Esophagus muscularis mucosa (tissue), 4 donors: ENCODE measurements at regions not wholly inside any gene's neighbourhood (a gene's known extent, or its start where the extent isn't known, plus 50 kb on each side); places are given as distances from the start of the nearest gene placed in this dataset.

ENCODE experiments used
- DNase-seq: peaks from one replicate; pipeline ENCODE4 v3.0.0-alpha.2; 2017; ENCODE audit errors: extremely low spot score
- H3K27ac ChIP-seq, 4 donors: fragments of 200-600 bp; sonication (generic); replicated peaks in 1 of 4; 1 replicate in 3 of 4; 2 replicates in 1 of 4; pipeline ENCODE4 v1.5.1; 2016 to 2019; ENCODE audit warnings: mild to moderate bottlenecking in 1 of 4
- H3K27me3 ChIP-seq, 4 donors: fragments of 200-600 bp; sonication (generic); one replicate each; pipeline versions ENCODE4 v1.5.1 to v1.6.0; 2016 to 2019
- H3K36me3 ChIP-seq, 4 donors: fragments of 200-600 bp; sonication (generic); one replicate each; pipeline ENCODE4 v1.5.1; 2016 to 2019
- H3K4me1 ChIP-seq, 4 donors: fragments of 200-600 bp; sonication (generic); one replicate each; pipeline ENCODE4 v1.5.1; 2016 to 2019
- H3K4me3 ChIP-seq, 4 donors: fragments of 200-600 bp; sonication (generic); 1 replicate in 2 of 4; 2 replicates in 2 of 4; pipeline ENCODE4 v1.5.1; 2016 to 2019; ENCODE audit warnings: mild to moderate bottlenecking in 4 of 4, moderate library complexity in 1 of 4
- H3K9me3 ChIP-seq, 4 donors: fragments of 200-600 bp; sonication (generic); 1 replicate in 3 of 4; 2 replicates in 1 of 4; pipeline ENCODE4 v1.5.1; 2016 to 2019
- EP300 ChIP-seq: sonication (generic); formaldehyde crosslinking; IDR thresholded peaks from one replicate; pipeline ENCODE4 v1.6.1; 2017; ENCODE audit warnings: antibody characterized with exemption
- POLR2A ChIP-seq: fragments of 450-650 bp; IDR thresholded peaks from one replicate; pipeline ENCODE4 v1.6.1; 2017; ENCODE audit warnings: antibody characterized with exemption, moderate library complexity, mild to moderate bottlenecking, low read depth
- POLR2AphosphoS5 ChIP-seq, 2 donors: sonication (generic); formaldehyde crosslinking; IDR thresholded peaks; one replicate each; pipeline ENCODE4 v1.6.1; 2017; ENCODE audit warnings: antibody characterized with exemption in 2 of 2
- WGBS: methylation state at CpG from one replicate; pipeline ENCODE4 v1.1.5; 2018; 5-methylcytosine and 5-hydroxymethylcytosine counted together
- intact Hi-C: fragments of 100-400 bp; cut with DNase I; formaldehyde crosslinking; loops from one replicate; pipeline ENCODE4 v1.15.1; 2023
- TF ChIP-seq, protein P1 (sequence below), 3 experiments: fragments of 200-600 bp in 2 of 3; fragments of 450-650 bp in 1 of 3; sonication (generic) in 2 of 3; IDR thresholded peaks; one replicate each; pipeline ENCODE4 v1.5.1; 2017 to 2019; ENCODE audit warnings: antibody characterized with exemption in 3 of 3, mild to moderate bottlenecking in 2 of 3, moderate library complexity in 1 of 3

- TF ChIP-seq, protein P1, sequence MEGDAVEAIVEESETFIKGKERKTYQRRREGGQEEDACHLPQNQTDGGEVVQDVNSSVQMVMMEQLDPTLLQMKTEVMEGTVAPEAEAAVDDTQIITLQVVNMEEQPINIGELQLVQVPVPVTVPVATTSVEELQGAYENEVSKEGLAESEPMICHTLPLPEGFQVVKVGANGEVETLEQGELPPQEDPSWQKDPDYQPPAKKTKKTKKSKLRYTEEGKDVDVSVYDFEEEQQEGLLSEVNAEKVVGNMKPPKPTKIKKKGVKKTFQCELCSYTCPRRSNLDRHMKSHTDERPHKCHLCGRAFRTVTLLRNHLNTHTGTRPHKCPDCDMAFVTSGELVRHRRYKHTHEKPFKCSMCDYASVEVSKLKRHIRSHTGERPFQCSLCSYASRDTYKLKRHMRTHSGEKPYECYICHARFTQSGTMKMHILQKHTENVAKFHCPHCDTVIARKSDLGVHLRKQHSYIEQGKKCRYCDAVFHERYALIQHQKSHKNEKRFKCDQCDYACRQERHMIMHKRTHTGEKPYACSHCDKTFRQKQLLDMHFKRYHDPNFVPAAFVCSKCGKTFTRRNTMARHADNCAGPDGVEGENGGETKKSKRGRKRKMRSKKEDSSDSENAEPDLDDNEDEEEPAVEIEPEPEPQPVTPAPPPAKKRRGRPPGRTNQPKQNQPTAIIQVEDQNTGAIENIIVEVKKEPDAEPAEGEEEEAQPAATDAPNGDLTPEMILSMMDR (IDR thresholded peaks at IDR 0.05): no peak
- TF ChIP-seq EP300: no peak
- TF ChIP-seq POLR2AphosphoS5 (IDR thresholded peaks at IDR 0.05): no peak
- TF ChIP-seq POLR2A: no peak
- DNase-seq: no peak
- Histone ChIP-seq H3K4me1 (no peaks in the 10 kb centered on the region), H3K36me3 (no peaks in the 10 kb centered on the region), H3K27ac (no peak overlapping the region), H3K9me3 (no peaks in the 10 kb centered on the region), H3K27me3 (peaks cover 0 to 8% (median 3%) of the 10 kb centered on the region in 4 donors), H3K4me3 (no peak overlapping the region)
- intact Hi-C loops: no loop called here
Observed at GRCh38 chr2:176833671-176834070, 378.9 kb upstream of the HNRNPA3 start.

DNA sequence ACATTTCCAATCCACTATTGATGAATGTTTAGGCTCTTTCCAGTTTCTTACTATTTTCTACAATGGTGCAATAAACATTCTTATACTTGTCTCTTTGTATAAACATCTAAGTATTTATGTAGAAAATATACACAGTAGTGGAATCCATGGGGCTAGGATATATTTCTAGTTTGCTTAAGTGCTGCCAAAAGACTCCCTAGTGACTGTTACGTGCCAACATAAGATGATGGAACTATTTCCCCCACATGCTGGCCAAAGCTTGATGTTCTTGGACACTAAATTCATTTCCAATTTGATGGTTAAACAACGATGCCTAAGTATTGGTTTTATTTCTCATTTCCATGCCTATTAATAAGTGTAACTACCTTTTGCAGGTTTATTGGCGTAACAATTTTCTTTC is 378.4 kb upstream of the HNRNPA3 start:
- intact Hi-C loops: no loop called here
- DNase-seq: no peak
- H3K27ac ChIP-seq: no peak overlapping the region
- H3K27me3 ChIP-seq: peaks cover 0 to 6% (median 3%) of the 10 kb centered on the region in 4 donors
- no peaks in the 10 kb centered on the region for H3K36me3 ChIP-seq
- no peaks in the 10 kb centered on the region for H3K4me1 ChIP-seq
- TF ChIP-seq, protein P1 (IDR thresholded peaks at IDR 0.05): no peak
- TF ChIP-seq POLR2A (no peak), POLR2AphosphoS5 (IDR thresholded peaks at IDR 0.05) (no peak), EP300 (no peak)
- WGBS: 62% methylated on average over 3 of the region's 3 CpGs
- no peak overlapping the region for H3K4me3 ChIP-seq
- H3K9me3 ChIP-seq: no peaks in the 10 kb centered on the region

- Histone ChIP-seq H3K27me3 (no peaks in the 10 kb centered on the region), H3K27ac (no peak overlapping the region), H3K9me3 (no peaks in the 10 kb centered on the region), H3K4me1 (no peaks in the 10 kb centered on the region), H3K4me3 (no peak overlapping the region), H3K36me3 (no peaks in the 10 kb centered on the region)
- intact Hi-C loops: no loop called here
- TF ChIP-seq EP300 (no peak), POLR2AphosphoS5 (IDR thresholded peaks at IDR 0.05) (no peak), POLR2A (no peak)
- TF ChIP-seq, protein P1 (IDR thresholded peaks at IDR 0.05): no peak
- no peak for DNase-seq
Observed at GRCh38 chr2:176843208-176843607, 369.4 kb upstream of the HNRNPA3 start.

DNA sequence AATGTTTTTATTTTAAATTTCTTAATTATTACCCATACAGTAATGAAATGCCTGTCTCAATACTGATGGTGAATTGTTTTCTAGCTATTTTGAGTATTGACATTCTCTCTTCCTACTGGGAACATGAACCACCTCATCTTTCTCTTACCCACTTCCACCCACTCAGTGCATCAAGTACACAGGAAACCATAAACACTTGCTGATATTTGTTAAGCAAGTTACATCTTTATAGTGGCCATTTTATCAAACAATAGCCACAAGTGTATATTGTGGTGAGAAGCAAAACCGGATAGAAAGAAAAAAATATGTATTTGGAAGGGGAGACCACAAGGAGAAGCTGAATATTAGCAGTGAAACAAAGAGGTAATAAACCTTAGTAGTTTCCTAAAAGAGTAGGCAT is 368.1 kb upstream of the HNRNPA3 start:
- H3K9me3 ChIP-seq: no peaks in the 10 kb centered on the region
- H3K27me3 ChIP-seq: peaks cover 0 to 11% (median 0%) of the 10 kb centered on the region in 4 donors
- DNase-seq: no peak
- no peak for TF ChIP-seq POLR2A
- TF ChIP-seq, protein P1 (IDR thresholded peaks at IDR 0.05): no peak
- TF ChIP-seq POLR2AphosphoS5 (IDR thresholded peaks at IDR 0.05): no peak
- TF ChIP-seq EP300: no peak
- intact Hi-C loops: no loop called here
- no peaks in the 10 kb centered on the region for H3K36me3 ChIP-seq
- H3K27ac ChIP-seq: no peak overlapping the region
- no peaks in the 10 kb centered on the region for H3K4me1 ChIP-seq
- 43% methylated on average over 1 of the region's 1 CpG for WGBS
- H3K4me3 ChIP-seq: no peak overlapping the region

DNA sequence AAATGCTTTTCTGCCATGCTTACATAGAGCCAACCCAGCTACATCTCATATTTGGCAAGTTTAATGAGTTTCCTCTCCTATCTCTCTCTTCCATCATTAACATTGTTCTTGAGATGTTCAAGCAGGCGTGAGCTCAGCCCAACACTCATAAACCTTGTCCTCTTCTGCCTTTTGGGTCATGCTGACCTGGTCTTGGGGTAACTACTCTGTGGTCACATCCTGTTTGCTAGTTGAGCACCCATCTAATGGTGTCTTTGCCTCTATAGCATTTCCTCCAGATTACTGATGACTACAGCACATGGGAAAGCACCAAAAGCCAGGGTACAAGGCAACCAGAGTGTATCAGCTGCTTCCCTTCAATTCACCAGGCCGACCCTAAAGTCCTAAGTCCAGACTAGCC is 366.9 kb upstream of the HNRNPA3 start:
- intact Hi-C loops: no loop called here
- no peaks in the 10 kb centered on the region for H3K9me3 ChIP-seq
- no peaks in the 10 kb centered on the region for H3K4me1 ChIP-seq
- H3K27ac ChIP-seq: no peak overlapping the region
- TF ChIP-seq EP300: no peak
- no peak for TF ChIP-seq POLR2A
- no peak for TF ChIP-seq POLR2AphosphoS5 (IDR thresholded peaks at IDR 0.05)
- TF ChIP-seq, protein P1 (IDR thresholded peaks at IDR 0.05): no peak
- H3K4me3 ChIP-seq: no peak overlapping the region
- no peaks in the 10 kb centered on the region for H3K36me3 ChIP-seq
- no peak for DNase-seq
- 78% methylated on average over 2 of the region's 2 CpGs for WGBS
- peaks cover 0 to 20% (median 0%) of the 10 kb centered on the region in 4 donors for H3K27me3 ChIP-seq
